ENCODE measurements at regions not wholly inside any gene's neighbourhood (a gene's known extent, or its start where the extent isn't known, plus 50 kb on each side); places are given as distances from the start of the nearest gene placed in this dataset.
"Not testable (repeated sequence)": the region's sequence is repeated elsewhere in the genome, so short reads cannot be mapped to it uniquely, and the experiment has no call there.

- TF ChIP-seq, protein P1, sequence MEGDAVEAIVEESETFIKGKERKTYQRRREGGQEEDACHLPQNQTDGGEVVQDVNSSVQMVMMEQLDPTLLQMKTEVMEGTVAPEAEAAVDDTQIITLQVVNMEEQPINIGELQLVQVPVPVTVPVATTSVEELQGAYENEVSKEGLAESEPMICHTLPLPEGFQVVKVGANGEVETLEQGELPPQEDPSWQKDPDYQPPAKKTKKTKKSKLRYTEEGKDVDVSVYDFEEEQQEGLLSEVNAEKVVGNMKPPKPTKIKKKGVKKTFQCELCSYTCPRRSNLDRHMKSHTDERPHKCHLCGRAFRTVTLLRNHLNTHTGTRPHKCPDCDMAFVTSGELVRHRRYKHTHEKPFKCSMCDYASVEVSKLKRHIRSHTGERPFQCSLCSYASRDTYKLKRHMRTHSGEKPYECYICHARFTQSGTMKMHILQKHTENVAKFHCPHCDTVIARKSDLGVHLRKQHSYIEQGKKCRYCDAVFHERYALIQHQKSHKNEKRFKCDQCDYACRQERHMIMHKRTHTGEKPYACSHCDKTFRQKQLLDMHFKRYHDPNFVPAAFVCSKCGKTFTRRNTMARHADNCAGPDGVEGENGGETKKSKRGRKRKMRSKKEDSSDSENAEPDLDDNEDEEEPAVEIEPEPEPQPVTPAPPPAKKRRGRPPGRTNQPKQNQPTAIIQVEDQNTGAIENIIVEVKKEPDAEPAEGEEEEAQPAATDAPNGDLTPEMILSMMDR (IDR thresholded peaks at IDR 0.05; ENCODE audit: borderline replicate concordance, insufficient read depth, low read depth, low read length): no peak
- no peak overlapping the region for H3K4me3 ChIP-seq (ENCODE audit: low read depth, low read length)
Measured at GRCh38 chr4:59685626-59686025, 1514.5 kb upstream of the ADGRL3 start.

- no peak overlapping the region for H3K4me3 ChIP-seq (ENCODE audit: low read depth, low read length)
- TF ChIP-seq, protein P1 (IDR thresholded peaks at IDR 0.05; ENCODE audit: borderline replicate concordance, insufficient read depth, low read depth, low read length): no peak
Measured at GRCh38 chr4:59689149-59689548, 1511.0 kb upstream of the ADGRL3 start.

DNA sequence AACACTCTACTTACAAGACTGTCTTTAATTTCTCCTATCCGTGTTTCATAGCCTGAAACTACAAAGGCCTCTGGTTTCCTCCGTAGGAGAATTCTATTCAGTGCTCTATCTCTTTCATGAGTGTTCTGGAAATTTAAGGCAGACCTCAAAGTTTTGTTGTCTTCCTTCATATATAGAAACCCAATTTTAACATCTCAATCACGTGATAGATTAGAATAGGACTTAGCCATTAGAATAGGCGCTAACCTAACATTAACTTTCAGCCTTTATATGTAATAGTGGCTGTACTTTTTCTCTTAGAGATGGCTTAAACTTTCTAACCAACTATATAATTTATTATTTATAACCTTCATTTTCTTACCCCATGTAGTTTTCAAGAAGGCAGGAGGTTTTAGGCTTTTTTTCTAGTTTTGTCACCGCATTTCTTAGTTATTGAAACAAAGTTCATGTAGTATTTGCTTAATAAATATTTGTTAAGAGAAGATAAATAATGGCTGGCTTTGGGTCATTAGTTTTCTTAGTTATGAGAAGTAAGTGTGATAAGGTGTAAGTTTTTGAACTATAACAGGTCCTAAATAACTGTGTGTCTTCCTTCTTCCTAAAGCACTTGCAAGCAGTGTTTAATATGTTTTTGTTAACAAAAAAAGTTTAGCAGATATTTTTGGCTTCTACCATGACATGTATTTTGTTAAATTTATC, 1504.6 kb upstream of the ADGRL3 start:
- no peak overlapping the region for H3K4me3 ChIP-seq (ENCODE audit: low read depth, low read length)
- TF ChIP-seq, protein P1 (IDR thresholded peaks at IDR 0.05; ENCODE audit: borderline replicate concordance, insufficient read depth, low read depth, low read length): no peak

DNA sequence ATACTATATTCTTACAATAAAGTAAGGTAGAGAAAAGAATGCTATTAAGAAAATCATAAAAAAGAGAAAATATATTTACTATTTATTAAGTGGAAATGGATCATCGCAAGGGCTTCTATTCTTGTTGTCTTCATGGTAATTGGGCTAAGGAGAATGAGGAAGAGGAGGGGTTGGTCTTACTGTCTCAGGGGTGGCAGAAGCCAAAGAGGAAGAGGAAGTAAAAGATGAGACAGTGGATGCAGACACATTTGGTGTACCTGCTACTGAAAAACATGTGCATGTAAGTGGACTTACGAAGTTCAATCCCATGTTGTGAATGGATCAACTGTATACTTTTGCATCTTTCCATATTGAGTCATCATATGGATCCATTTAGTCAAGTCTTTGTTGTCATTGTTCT, 1502.1 kb upstream of the ADGRL3 start:
- no peak overlapping the region for H3K4me3 ChIP-seq (ENCODE audit: low read depth, low read length)

GRCh38 chr4:59700651-59701050, 1499.5 kb upstream of the ADGRL3 start:
- TF ChIP-seq, protein P1 (IDR thresholded peaks at IDR 0.05; ENCODE audit: borderline replicate concordance, insufficient read depth, low read depth, low read length): no peak

More for the DNA sequence above, 1502.1 kb upstream of the ADGRL3 start:
- TF ChIP-seq, protein P1 (IDR thresholded peaks at IDR 0.05; ENCODE audit: borderline replicate concordance, insufficient read depth, low read depth, low read length): no peak

GRCh38 chr4:59704616-59705015, 1495.5 kb upstream of the ADGRL3 start:
- H3K4me3 ChIP-seq (ENCODE audit: low read depth, low read length): no peak overlapping the region
- TF ChIP-seq, protein P1 (IDR thresholded peaks at IDR 0.05; ENCODE audit: borderline replicate concordance, insufficient read depth, low read depth, low read length): no peak

More at GRCh38 chr4:59700651-59701050, 1499.5 kb upstream of the ADGRL3 start:
- H3K4me3 ChIP-seq (ENCODE audit: low read depth, low read length): no peak overlapping the region

GRCh38 chr4:59712470-59712869, 1487.7 kb upstream of the ADGRL3 start:
- TF ChIP-seq, protein P1 (IDR thresholded peaks at IDR 0.05; ENCODE audit: borderline replicate concordance, insufficient read depth, low read depth, low read length): no peak
- H3K4me3 ChIP-seq (ENCODE audit: low read depth, low read length): no peak overlapping the region

- H3K4me3 ChIP-seq (ENCODE audit: low read depth, low read length): not testable (repeated sequence)
Measured at GRCh38 chr4:59724286-59724685, 1475.8 kb upstream of the ADGRL3 start.
